ENCODE measurements at regions not wholly inside any gene's neighbourhood (a gene's known extent, or its start where the extent isn't known, plus 50 kb on each side); places are given as distances from the start of the nearest gene placed in this dataset.

GRCh38 chr3:139732729-139733128, 55.0 kb upstream of the NMNAT3 start:
- DNase-seq (ENCODE audit: low spot score) = no peak

- DNase-seq (ENCODE audit: low spot score) = no peak
Measured at GRCh38 chr3:139729300-139729699, 51.5 kb upstream of the NMNAT3 start.

- no peak for DNase-seq (ENCODE audit: low spot score)
Measured at GRCh38 chr3:139728414-139728813, 50.6 kb upstream of the NMNAT3 start.

Data from pons (tissue), 1 donor.